ENCODE measurements at regions not wholly inside any gene's neighbourhood (a gene's known extent, or its start where the extent isn't known, plus 50 kb on each side); places are given as distances from the start of the nearest gene placed in this dataset.

DNA sequence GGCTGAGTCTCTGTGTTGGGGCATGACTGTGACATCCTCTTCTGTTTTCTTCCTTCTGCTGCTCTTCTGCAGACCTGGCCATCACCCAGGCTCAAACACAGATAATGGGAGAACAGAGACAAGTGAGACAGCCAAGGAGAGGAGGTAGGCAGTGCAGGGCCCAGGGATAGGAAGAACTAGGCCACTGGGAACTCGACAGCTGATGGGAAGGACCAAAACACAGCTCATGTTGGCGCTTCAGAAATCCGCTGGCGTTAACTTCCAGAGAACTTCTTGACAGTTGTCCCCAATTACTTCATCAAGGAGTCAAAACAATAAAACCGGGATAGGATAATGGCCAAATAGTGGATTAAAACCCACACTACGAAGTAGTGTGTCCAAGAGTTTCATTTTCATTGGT is 97.0 kb upstream of the PALS2 start:
- DNase-seq (ENCODE audit: low spot score), result no peak

DNA sequence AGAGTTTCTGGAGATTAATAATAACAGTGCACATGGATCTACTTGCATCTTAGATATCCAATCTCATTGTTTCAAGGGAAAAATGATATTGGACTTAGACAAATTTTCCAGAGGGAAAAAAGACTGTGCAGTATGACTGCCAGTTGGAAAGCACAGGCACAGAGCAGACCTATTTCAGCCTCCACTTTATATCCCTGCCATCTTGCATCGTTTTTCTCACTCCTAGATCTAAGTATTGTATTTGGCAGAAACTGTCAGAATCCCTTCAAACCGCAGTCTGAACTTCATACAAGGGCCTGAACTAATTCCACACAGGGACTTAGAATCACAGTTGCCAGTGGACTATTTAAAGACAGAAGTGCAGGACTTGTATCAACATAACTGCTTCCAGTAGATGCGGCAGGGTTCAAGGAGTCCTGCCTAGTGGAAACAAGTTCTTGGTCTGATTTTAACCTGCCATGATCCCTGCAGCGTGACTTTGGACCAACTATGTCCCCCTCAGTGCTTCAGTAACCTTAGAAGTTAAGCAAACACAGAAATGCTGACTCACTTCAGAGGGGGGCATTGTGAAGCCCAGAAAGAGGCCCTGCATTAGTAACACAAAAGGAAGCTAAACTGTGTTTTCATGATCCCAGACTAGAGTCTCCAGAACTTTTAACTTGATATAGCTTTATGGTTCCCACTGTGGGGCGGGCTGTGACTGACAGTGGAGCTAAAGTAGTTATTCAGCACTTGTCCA is 95.7 kb upstream of the PALS2 start:
- DNase-seq (ENCODE audit: low spot score), result no peak

GRCh38 chr7:24478137-24478655 is 95.1 kb upstream of the PALS2 start:
- DNase-seq (ENCODE audit: low spot score), result no peak

DNA sequence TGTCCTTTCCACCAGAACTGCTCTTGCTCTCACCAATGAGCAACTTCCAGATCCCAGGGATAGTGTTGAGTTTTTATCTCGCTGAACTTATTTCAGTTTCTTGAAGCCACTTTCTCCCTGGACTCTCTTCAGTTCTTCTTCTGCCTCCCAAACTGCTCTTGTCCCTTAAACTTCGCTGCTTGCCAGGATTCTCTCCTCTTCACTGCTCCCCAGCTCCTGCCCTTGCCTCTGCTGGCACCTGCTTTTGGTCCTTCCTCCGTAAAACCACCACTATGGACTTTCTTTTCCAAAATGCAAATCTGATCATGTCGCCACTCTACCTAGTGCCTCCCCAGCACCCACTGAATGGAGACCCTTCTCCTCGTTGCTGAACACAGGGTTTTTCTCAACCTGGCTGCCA is 92.8 kb upstream of the PALS2 start:
- DNase-seq (ENCODE audit: low spot score), result no peak

GRCh38 chr7:24483804-24484203 is 89.4 kb upstream of the PALS2 start:
- DNase-seq (ENCODE audit: low spot score), result no peak

- DNase-seq (ENCODE audit: low spot score), result no peak
Measured at GRCh38 chr7:24492576-24492975, 80.7 kb upstream of the PALS2 start.

GRCh38 chr7:24494832-24495231 is 78.4 kb upstream of the PALS2 start:
- DNase-seq (ENCODE audit: low spot score), result no peak

GRCh38 chr7:24496036-24496435 is 77.2 kb upstream of the PALS2 start:
- no peak for DNase-seq (ENCODE audit: low spot score)

GRCh38 chr7:24498439-24498838 is 74.8 kb upstream of the PALS2 start:
- no peak for DNase-seq (ENCODE audit: low spot score)

DNA sequence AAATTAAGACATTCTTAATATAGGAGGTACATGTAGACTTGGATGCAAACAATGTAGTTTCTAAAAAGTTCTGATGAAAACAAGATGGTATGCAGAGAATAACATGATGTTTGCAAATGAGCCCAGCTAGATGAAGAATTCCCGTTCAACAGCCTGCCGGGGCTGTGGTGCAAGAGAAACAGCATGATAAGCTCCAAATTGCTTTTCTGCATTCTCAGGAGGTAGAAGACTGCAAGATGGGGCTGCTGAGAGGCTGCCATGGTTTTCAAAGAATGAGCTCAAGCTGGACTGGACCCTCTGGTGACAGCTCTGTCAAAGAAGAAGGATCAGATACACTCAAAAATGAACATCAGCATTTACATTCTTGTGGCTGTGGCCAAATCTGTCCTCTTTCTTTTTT is 73.4 kb upstream of the PALS2 start:
- DNase-seq (ENCODE audit: low spot score), result no peak

- DNase-seq (ENCODE audit: low spot score), result no peak
Measured at GRCh38 chr7:24500599-24500998, 72.7 kb upstream of the PALS2 start.

GRCh38 chr7:24501009-24501408 is 72.2 kb upstream of the PALS2 start:
- no peak for DNase-seq (ENCODE audit: low spot score)

- no peak for DNase-seq (ENCODE audit: low spot score)
Measured at GRCh38 chr7:24501443-24502134, 71.7 kb upstream of the PALS2 start.

- DNase-seq (ENCODE audit: low spot score), result no peak
Measured at GRCh38 chr7:24502135-24502488, 71.1 kb upstream of the PALS2 start.

- no peak for DNase-seq (ENCODE audit: low spot score)
Measured at GRCh38 chr7:24503506-24503905, 69.7 kb upstream of the PALS2 start.

- no peak for DNase-seq (ENCODE audit: low spot score)
Measured at GRCh38 chr7:24504040-24504439, 69.2 kb upstream of the PALS2 start.

- no peak for DNase-seq (ENCODE audit: low spot score)
Measured at GRCh38 chr7:24504836-24505235, 68.4 kb upstream of the PALS2 start.

- no peak for DNase-seq (ENCODE audit: low spot score)
Measured at GRCh38 chr7:24505968-24506367, 67.3 kb upstream of the PALS2 start.

DNA sequence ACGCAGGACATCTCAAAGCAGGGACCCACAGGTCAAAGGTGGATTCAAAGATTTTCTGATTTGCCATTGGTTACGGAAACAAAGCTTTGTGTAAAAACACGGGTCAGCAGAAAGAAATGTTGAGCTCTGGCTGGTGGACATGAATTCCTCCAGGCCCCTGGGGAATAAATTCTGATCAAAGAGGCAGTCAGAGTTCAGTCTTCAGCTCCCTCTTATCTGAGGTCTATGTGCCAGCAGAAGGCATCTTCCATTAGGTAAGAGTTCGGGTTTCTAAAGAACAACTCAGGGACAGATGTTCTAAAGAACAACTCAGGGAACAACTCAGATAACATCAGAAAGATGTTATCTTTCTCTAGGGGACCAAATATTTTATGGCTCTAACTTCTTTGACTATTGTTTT is 64.9 kb upstream of the PALS2 start:
- DNase-seq (ENCODE audit: low spot score), result no peak

DNA sequence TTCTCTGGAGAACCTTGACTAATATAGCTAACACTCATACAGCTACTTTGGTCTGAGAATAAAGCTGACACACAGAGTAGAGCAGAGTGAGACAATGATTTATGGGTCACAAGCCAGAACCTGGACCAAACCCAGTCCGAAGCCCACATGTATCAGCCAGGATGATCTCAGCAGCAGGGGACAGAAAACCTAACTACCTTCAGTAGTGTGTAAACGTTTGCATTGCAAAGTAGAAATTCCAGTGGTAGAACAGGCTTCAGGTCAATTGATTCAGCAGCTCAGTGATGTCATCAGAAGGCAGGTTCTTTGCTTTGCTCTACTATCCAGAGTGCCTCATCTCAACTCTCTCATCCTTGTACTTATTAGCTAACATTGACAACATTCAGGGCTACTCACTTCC is 62.5 kb upstream of the PALS2 start:
- no peak for DNase-seq (ENCODE audit: low spot score)

DNA sequence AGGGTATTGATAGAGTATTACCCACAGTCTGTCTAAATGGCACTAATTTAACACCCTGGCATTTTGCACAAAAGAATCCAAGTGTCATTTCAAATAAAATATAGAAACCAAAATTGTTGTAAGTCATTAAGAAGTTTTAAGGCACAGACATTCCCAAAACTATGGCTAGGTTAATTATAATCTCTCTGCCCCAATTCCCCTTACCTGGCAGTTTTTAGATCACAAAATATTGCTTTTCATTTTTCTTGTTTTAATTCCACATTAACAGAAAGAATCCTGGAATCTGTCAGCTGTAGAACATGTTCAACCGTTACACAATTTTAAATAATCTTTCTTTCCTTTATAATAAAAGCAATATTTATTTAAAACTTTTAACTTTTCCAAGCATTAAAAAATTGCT is 56.1 kb upstream of the PALS2 start:
- no peak for DNase-seq (ENCODE audit: low spot score)

DNA sequence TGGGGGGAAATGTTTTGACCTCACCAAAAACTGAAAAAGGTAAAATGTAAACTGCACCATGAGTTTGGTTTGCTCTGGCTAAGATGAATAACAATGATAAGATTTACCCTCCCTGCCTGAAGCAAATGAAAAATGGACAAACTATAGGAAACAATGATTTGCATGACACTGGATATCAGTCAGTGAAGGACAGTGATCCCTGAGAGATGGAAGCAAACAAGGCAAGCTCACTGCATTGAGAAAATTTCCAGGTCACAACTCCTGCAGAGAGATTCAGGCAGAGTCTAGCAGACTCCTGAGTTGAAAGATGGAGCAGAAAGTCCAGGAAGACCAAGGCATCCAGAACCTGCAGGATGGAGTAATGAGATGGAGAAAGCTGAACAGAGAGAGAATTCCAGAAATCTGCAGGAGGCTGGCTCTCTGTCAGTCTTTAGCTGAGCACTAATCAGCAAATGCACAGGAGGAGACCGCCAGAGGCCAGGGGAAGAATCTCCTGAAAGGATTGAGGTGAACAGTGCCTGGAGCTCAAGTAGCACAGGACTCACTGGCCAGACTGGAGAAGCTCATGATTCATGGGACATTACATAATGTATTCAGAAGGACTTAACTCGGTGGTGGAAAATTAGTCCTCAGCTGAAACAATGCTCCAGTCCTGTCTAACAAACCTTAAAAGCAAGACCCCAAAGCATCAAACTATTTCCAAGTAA is 51.2 kb upstream of the PALS2 start:
- DNase-seq (ENCODE audit: low spot score), result no peak
